GM12892 (cell line): ENCODE measurements at regions not wholly inside any gene's neighbourhood (a gene's known extent, or its start where the extent isn't known, plus 50 kb on each side); places are given as distances from the start of the nearest gene placed in this dataset.

Experiments
- POLR2A ChIP-seq: IDR thresholded peaks from 2 replicates; pipeline ENCODE4 v1.6.1; 2011; ENCODE audit warnings: low read depth, low read length, control low read depth
- POLR2AphosphoS5 ChIP-seq: IDR thresholded peaks from 2 replicates; pipeline ENCODE4 v1.6.1; 2011; ENCODE audit warnings: low read depth, low read length, control low read depth

DNA sequence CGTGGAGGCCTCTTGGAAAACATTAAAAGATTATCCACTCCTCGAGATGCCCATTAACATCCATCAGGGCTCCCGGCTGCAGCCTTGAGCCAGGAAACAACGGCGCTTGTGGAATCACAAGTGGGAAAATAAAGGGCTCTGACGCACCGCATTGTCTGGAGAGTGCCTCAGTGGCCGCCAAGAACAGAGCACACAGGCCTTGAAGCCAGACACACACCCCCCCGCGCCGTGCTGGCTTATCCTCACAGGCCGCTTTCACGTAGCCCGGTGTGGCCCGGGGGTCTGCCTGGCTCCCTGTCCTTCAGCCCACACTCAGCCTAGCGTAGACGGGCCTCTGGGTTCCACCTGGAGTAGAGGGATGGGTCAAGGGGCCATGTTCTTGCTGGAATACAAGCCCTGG is 1020.5 kb downstream of the BRD1 start:
- no peak for TF ChIP-seq POLR2A
- TF ChIP-seq POLR2AphosphoS5: no peak
